Bronchial epithelial cell (primary cell): ENCODE measurements at regions not wholly inside any gene's neighbourhood (a gene's known extent, or its start where the extent isn't known, plus 50 kb on each side); places are given as distances from the start of the nearest gene placed in this dataset.

Experiments used
- DNase-seq: peaks from one replicate; pipeline ENCODE4 v3.0.0-alpha.2; 2010; ENCODE audit warnings: low read depth
- FAIRE-seq: peaks from 2 replicates; lab custom pipeline; 2011; peaks lifted over from hg19 to GRCh38; lab: Jason Lieb, UNC
- H3K27me3 ChIP-seq: 2 replicates; pipeline ENCODE4 v1.5.1; 2011; ENCODE audit warnings: low read length; ENCODE audit not compliant: control insufficient read depth, insufficient read depth
- H3K36me3 ChIP-seq: 2 replicates; pipeline ENCODE4 v1.5.1; 2011; ENCODE audit warnings: low read length; ENCODE audit not compliant: control insufficient read depth, insufficient read depth
- H3K4me3 ChIP-seq: 2 replicates; pipeline ENCODE4 v1.5.1; 2011; ENCODE audit warnings: mild to moderate bottlenecking, low read depth, low read length, control low read depth
- CTCF ChIP-seq: IDR thresholded peaks from 2 replicates; pipeline ENCODE4 v1.5.1; 2011; ENCODE audit warnings: mild to moderate bottlenecking, moderate library complexity, low read length, control low read depth, inconsistent platforms; ENCODE audit not compliant: insufficient read depth, severe bottlenecking

GRCh38 chr6:168737014-168737413 is 296.0 kb downstream of the SMOC2 start:
- H3K27me3 ChIP-seq: no peaks in the 10 kb centered on the region
- H3K4me3 ChIP-seq: no peak overlapping the region
- no peak for TF ChIP-seq CTCF
- no peaks in the 10 kb centered on the region for H3K36me3 ChIP-seq
- no peak for FAIRE-seq
- DNase-seq: no peak

GRCh38 chr6:168736039-168736438 is 295.1 kb downstream of the SMOC2 start:
- no peak for TF ChIP-seq CTCF
- no peaks in the 10 kb centered on the region for H3K36me3 ChIP-seq
- H3K4me3 ChIP-seq: no peak overlapping the region
- H3K27me3 ChIP-seq: no peaks in the 10 kb centered on the region
- DNase-seq (no peak), FAIRE-seq (no peak)

GRCh38 chr6:168735268-168735949 is 294.4 kb downstream of the SMOC2 start:
- no peak for FAIRE-seq
- Histone ChIP-seq H3K4me3 (no peak overlapping the region), H3K36me3 (no peaks in the 10 kb centered on the region), H3K27me3 (no peaks in the 10 kb centered on the region)
- DNase-seq: no peak
- no peak for TF ChIP-seq CTCF

GRCh38 chr6:168734523-168734922 is 293.5 kb downstream of the SMOC2 start:
- no peak for TF ChIP-seq CTCF
- FAIRE-seq (no peak), DNase-seq (no peak)
- no peaks in the 10 kb centered on the region for H3K36me3 ChIP-seq
- H3K27me3 ChIP-seq: no peaks in the 10 kb centered on the region
- no peak overlapping the region for H3K4me3 ChIP-seq

- Histone ChIP-seq H3K4me3 (no peak overlapping the region), H3K27me3 (no peaks in the 10 kb centered on the region), H3K36me3 (no peaks in the 10 kb centered on the region)
- no peak for DNase-seq
- TF ChIP-seq CTCF: no peak
- FAIRE-seq: no peak
Measured at GRCh38 chr6:168732676-168733075, 291.7 kb downstream of the SMOC2 start.
